ENCODE measurements at regions not wholly inside any gene's neighbourhood (a gene's known extent, or its start where the extent isn't known, plus 50 kb on each side); places are given as distances from the start of the nearest gene placed in this dataset.

DNA sequence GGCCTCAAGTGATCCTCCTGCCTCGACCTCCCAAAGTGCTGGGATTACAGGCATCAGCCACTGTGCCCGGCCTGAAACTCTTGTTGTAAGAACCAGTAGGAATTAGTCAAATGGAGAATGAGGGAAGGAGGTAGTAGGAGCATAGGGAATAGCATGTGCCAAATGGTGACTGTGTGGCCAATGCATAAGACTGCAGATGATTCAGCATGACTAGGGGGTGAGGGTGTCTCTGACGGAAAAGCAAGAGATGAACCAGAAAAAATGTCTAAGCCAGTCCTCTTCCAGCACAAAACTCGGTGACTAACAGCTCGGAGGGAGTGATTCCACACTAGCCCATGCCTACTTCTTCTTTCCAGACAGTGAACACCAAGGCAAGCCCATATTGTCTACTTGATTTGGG, 58.2 kb upstream of the DUSP21 start:
- TF ChIP-seq POLR2AphosphoS5 (IDR thresholded peaks at IDR 0.05) = no peak
- no peak for TF ChIP-seq CTCF (IDR thresholded peaks at IDR 0.05)

All from suprapubic skin (tissue), 3 donors.